WTC11 (cell line): ENCODE measurements at regions not wholly inside any gene's neighbourhood (a gene's known extent, or its start where the extent isn't known, plus 50 kb on each side); places are given as distances from the start of the nearest gene placed in this dataset.

ENCODE experiments used
- ATAC-seq: fragments of 200-7000 bp; cut with Tn5 transposase; 2 replicates; pipeline ENCODE4 v1.10.0; 2021; ENCODE audit warnings: mild to moderate bottlenecking, moderate library complexity
- CTCF ChIA-PET: fragments of 300-600 bp; sonication (Branson Sonifier 250); formaldehyde crosslinking; loops from one replicate; lab custom pipeline; 2021; ENCODE audit warnings: antibody characterized with exemption; lab: Charles Lee
- POLR2A ChIA-PET: fragments of 350-600 bp; sonication (Branson Sonifier 250); formaldehyde crosslinking; loops from one replicate; lab custom pipeline; 2021; ENCODE audit warnings: antibody characterized with exemption; lab: Charles Lee
- DNase-seq: peaks from one replicate; pipeline ENCODE4 v3.0.0; 2021; ENCODE audit warnings: low spot score
- H3K27ac Mint-ChIP-seq: 2 replicates; pipeline ENCODE4 v1.8.0; 2021; ENCODE audit warnings: mixed read lengths
- H3K27me3 Mint-ChIP-seq: 2 replicates; pipeline ENCODE4 v1.8.0; 2021; ENCODE audit warnings: low read depth, mild to moderate bottlenecking, moderate library complexity, mixed read lengths
- H3K36me3 Mint-ChIP-seq: 2 replicates; pipeline ENCODE4 v1.8.0; 2021; ENCODE audit warnings: mixed read lengths
- H3K4me1 Mint-ChIP-seq: 2 replicates; pipeline ENCODE4 v1.8.0; 2022; ENCODE audit warnings: mixed read lengths
- H3K4me3 Mint-ChIP-seq: 2 replicates; pipeline ENCODE4 v1.8.0; 2021; ENCODE audit warnings: mild to moderate bottlenecking, moderate library complexity, mixed read lengths
- H3K9me3 Mint-ChIP-seq: 2 replicates; pipeline ENCODE4 v1.8.0; 2021; ENCODE audit warnings: mixed read lengths
- CREB1 ChIP-seq: sonication (generic); formaldehyde crosslinking; IDR thresholded peaks from 2 replicates; pipeline ENCODE4 v1.8.0; 2023; ENCODE audit warnings: mild to moderate bottlenecking, missing genetic modification reagents
- CTCF ChIP-seq: fragments of 200-600 bp; IDR thresholded peaks from 2 replicates; pipeline ENCODE4 v1.8.0; 2022; ENCODE audit warnings: antibody characterized with exemption
- FOXJ3 ChIP-seq: sonication (generic); formaldehyde crosslinking; IDR thresholded peaks from 2 replicates; pipeline ENCODE4 v1.9.0; 2021; ENCODE audit warnings: missing genetic modification reagents, mild to moderate bottlenecking, borderline replicate concordance
- FOXP1 ChIP-seq: sonication (generic); formaldehyde crosslinking; IDR thresholded peaks from 2 replicates; pipeline ENCODE4 v1.8.0; 2022; ENCODE audit warnings: missing genetic modification reagents, mild to moderate bottlenecking, moderate library complexity, borderline replicate concordance
- FOXP4 ChIP-seq: sonication (generic); formaldehyde crosslinking; IDR thresholded peaks from 2 replicates; pipeline ENCODE4 v1.8.0; 2022; ENCODE audit warnings: mild to moderate bottlenecking, missing genetic modification reagents
- GABPB1 ChIP-seq: sonication (generic); formaldehyde crosslinking; IDR thresholded peaks from 2 replicates; pipeline ENCODE4 v1.8.1; 2023; ENCODE audit warnings: mild to moderate bottlenecking, missing genetic modification reagents
- IRF2 ChIP-seq: sonication (generic); formaldehyde crosslinking; IDR thresholded peaks from 2 replicates; pipeline ENCODE4 v1.8.0; 2022; ENCODE audit warnings: low read depth, missing genetic modification reagents, borderline replicate concordance
- MAX ChIP-seq: sonication (generic); formaldehyde crosslinking; IDR thresholded peaks from 2 replicates; pipeline ENCODE4 v1.8.0; 2022; ENCODE audit warnings: mild to moderate bottlenecking, missing genetic modification reagents
- NFYB ChIP-seq: sonication (generic); formaldehyde crosslinking; conservative IDR thresholded peaks from 2 replicates; pipeline ENCODE4 v1.8.0; 2022; ENCODE audit warnings: low read depth, missing genetic modification reagents
- NR1H2 ChIP-seq: sonication (generic); formaldehyde crosslinking; IDR thresholded peaks from 2 replicates; pipeline ENCODE4 v1.9.0; 2021; ENCODE audit warnings: mild to moderate bottlenecking, moderate library complexity, missing genetic modification reagents
- NR3C1 ChIP-seq: sonication (generic); formaldehyde crosslinking; conservative IDR thresholded peaks from 2 replicates; pipeline ENCODE4 v1.8.1; 2023; ENCODE audit warnings: low read depth, mild to moderate bottlenecking, missing genetic modification reagents
- PRRX2 ChIP-seq: fragments of 250-450 bp; sonication (Bioruptor Pico); IDR thresholded peaks from 2 replicates; pipeline ENCODE4 v1.8.0; 2021; ENCODE audit warnings: mild to moderate bottlenecking
- TCF7 ChIP-seq: sonication (generic); formaldehyde crosslinking; IDR thresholded peaks from 2 replicates; pipeline ENCODE4 v1.8.0; 2022; ENCODE audit warnings: mild to moderate bottlenecking, low read depth, missing genetic modification reagents, moderate library complexity
- TP53 ChIP-seq: sonication (generic); formaldehyde crosslinking; IDR thresholded peaks from 2 replicates; pipeline ENCODE4 v1.8.1; 2023; ENCODE audit warnings: mild to moderate bottlenecking, missing genetic modification reagents
- ZNF138 ChIP-seq: sonication (generic); formaldehyde crosslinking; conservative IDR thresholded peaks from 2 replicates; pipeline ENCODE4 v1.8.1; 2022; ENCODE audit warnings: mild to moderate bottlenecking, moderate library complexity, missing genetic modification reagents
- ZSCAN18 ChIP-seq: fragments of 250-450 bp; sonication (Bioruptor Pico); IDR thresholded peaks from 2 replicates; pipeline ENCODE4 v2.1.2; 2022; ENCODE audit warnings: mild to moderate bottlenecking, moderate library complexity

- Mint-ChIP-seq H3K9me3 (no peaks in the 10 kb centered on the region), H3K4me1 (peaks cover 8% of the 10 kb centered on the region), H3K4me3 (no peak overlapping the region)
- ChIA-PET POLR2A (no interaction called here), CTCF (interaction anchor here (0.9 to 1.3 kb wide), 2 partner anchors 57 to 65 kb away, joined by 4 read pairs; no protein-coding TSS in a partner anchor)
- ATAC-seq, result peak; percentile 86
- TF ChIP-seq CTCF (peak; percentile 62), NFYB (CRISPR knock-in tag) (no peak)
- TF ChIP-seq, all 79 proteins: peak for 1
- Mint-ChIP-seq H3K27me3 (no peaks in the 10 kb centered on the region), H3K36me3 (no peaks in the 10 kb centered on the region), H3K27ac (no peak overlapping the region)
- peak; percentile 54 for DNase-seq
These were observed 216.9 kb downstream of the IGSF11 start for GRCh38 chr3:118817748-118818165.

GRCh38 chr3:118818386-118818785 is 216.3 kb downstream of the IGSF11 start:
- ATAC-seq (no peak), DNase-seq (no peak)
- TF ChIP-seq GABPB1 (CRISPR knock-in tag) (peak; percentile 83), FOXP4 (CRISPR knock-in tag) (no peak)
- ChIA-PET POLR2A (no interaction called here), CTCF (interaction anchor here (0.9 to 1.3 kb wide), 2 partner anchors 57 to 64 kb away, joined by 4 read pairs; no protein-coding TSS in a partner anchor)
- Mint-ChIP-seq H3K36me3 (no peaks in the 10 kb centered on the region), H3K4me1 (peaks cover 8% of the 10 kb centered on the region), H3K9me3 (no peaks in the 10 kb centered on the region), H3K4me3 (no peak overlapping the region), H3K27me3 (no peaks in the 10 kb centered on the region), H3K27ac (no peak overlapping the region)

GRCh38 chr3:118823626-118824025 is 211.0 kb downstream of the IGSF11 start:
- H3K4me3 Mint-ChIP-seq, result no peak overlapping the region
- no peak for ATAC-seq
- H3K4me1 Mint-ChIP-seq, result peaks cover 4% of the 10 kb centered on the region
- ChIA-PET CTCF (no interaction called here), POLR2A (no interaction called here)
- TF ChIP-seq FOXP1 (CRISPR knock-in tag), result no peak
- no peak for TF ChIP-seq NR1H2 (CRISPR knock-in tag)
- no peak for TF ChIP-seq TP53
- no peak for TF ChIP-seq NR3C1 (CRISPR knock-in tag)
- no peak for TF ChIP-seq MAX (CRISPR knock-in tag)
- TF ChIP-seq PRRX2 (CRISPR knock-in tag), result no peak
- no peak for TF ChIP-seq ZSCAN18 (CRISPR knock-in tag)
- TF ChIP-seq TCF7 (CRISPR knock-in tag), result no peak
- TF ChIP-seq IRF2 (CRISPR knock-in tag), result no peak
- no peak for TF ChIP-seq CREB1 (CRISPR knock-in tag)
- H3K27ac Mint-ChIP-seq, result no peak overlapping the region
- H3K36me3 Mint-ChIP-seq, result no peaks in the 10 kb centered on the region
- no peaks in the 10 kb centered on the region for H3K9me3 Mint-ChIP-seq
- no peak for DNase-seq
- H3K27me3 Mint-ChIP-seq, result no peaks in the 10 kb centered on the region

- CTCF ChIA-PET, result interaction anchor here (1.1 kb wide), 1 partner anchor 414 kb away, joined by 3 read pairs; the partner anchor contains the start of gene B4GALT4
- TF ChIP-seq ZNF138 (CRISPR knock-in tag) (no peak), FOXJ3 (no peak)
These were observed 207.2 kb downstream of the IGSF11 start for GRCh38 chr3:118827446-118827845.

More at GRCh38 chr3:118827446-118827845, 207.2 kb downstream of the IGSF11 start:
- Mint-ChIP-seq H3K27me3 (no peaks in the 10 kb centered on the region), H3K36me3 (no peaks in the 10 kb centered on the region), H3K4me3 (no peak overlapping the region), H3K27ac (no peak overlapping the region), H3K9me3 (no peaks in the 10 kb centered on the region), H3K4me1 (no peaks in the 10 kb centered on the region)
- no peak for DNase-seq
- POLR2A ChIA-PET, result no interaction called here
- no peak for ATAC-seq
